ENCODE measurements at regions not wholly inside any gene's neighbourhood (a gene's known extent, or its start where the extent isn't known, plus 50 kb on each side); places are given as distances from the start of the nearest gene placed in this dataset.

- Mint-ChIP-seq H3K9me3 (no peaks in the 10 kb centered on the region), H3K36me3 (no peaks in the 10 kb centered on the region), H3K27me3 (ENCODE audit: low read depth) (no peaks in the 10 kb centered on the region), H3K4me1 (peaks cover 47% of the 10 kb centered on the region), H3K4me3 (no peak overlapping the region), H3K27ac (peak overlapping the region; percentile 25)
- no peak for DNase-seq (ENCODE audit: low spot score in 2 of 2, unreplicated experiment in 2 of 2)
- no peak for TF ChIP-seq CTCF (IDR thresholded peaks at IDR 0.05; ENCODE audit: unreplicated experiment)
Measured at GRCh38 chr13:72537782-72538181, 189.6 kb downstream of the MZT1 start.

- DNase-seq (ENCODE audit: low spot score in 2 of 2, unreplicated experiment in 2 of 2): no peak
- Mint-ChIP-seq H3K4me3 (no peak overlapping the region), H3K27me3 (ENCODE audit: low read depth) (no peaks in the 10 kb centered on the region), H3K9me3 (no peaks in the 10 kb centered on the region), H3K27ac (peak overlapping the region; percentile 52), H3K4me1 (peaks cover 45% of the 10 kb centered on the region), H3K36me3 (no peaks in the 10 kb centered on the region)
- no peak for TF ChIP-seq CTCF (IDR thresholded peaks at IDR 0.05; ENCODE audit: unreplicated experiment)
Measured at GRCh38 chr13:72537395-72537780, 190.0 kb downstream of the MZT1 start.

- Mint-ChIP-seq H3K27me3 (ENCODE audit: low read depth) (no peaks in the 10 kb centered on the region), H3K4me3 (no peak overlapping the region), H3K36me3 (no peaks in the 10 kb centered on the region), H3K9me3 (no peaks in the 10 kb centered on the region), H3K27ac (peak overlapping the region; percentile 52), H3K4me1 (peaks cover 40% of the 10 kb centered on the region)
- TF ChIP-seq CTCF (IDR thresholded peaks at IDR 0.05; ENCODE audit: unreplicated experiment): no peak
- no peak for DNase-seq (ENCODE audit: low spot score in 2 of 2, unreplicated experiment in 2 of 2)
Measured at GRCh38 chr13:72536714-72537394, 190.6 kb downstream of the MZT1 start.

- H3K36me3 Mint-ChIP-seq: no peaks in the 10 kb centered on the region
- no peak for DNase-seq (ENCODE audit: low spot score in 2 of 2, unreplicated experiment in 2 of 2)
- peaks cover 35% of the 10 kb centered on the region for H3K4me1 Mint-ChIP-seq
- no peak overlapping the region for H3K4me3 Mint-ChIP-seq
- H3K9me3 Mint-ChIP-seq: no peaks in the 10 kb centered on the region
- H3K27me3 Mint-ChIP-seq (ENCODE audit: low read depth): no peaks in the 10 kb centered on the region
- no peak for TF ChIP-seq CTCF (IDR thresholded peaks at IDR 0.05; ENCODE audit: unreplicated experiment)
- no peak overlapping the region for H3K27ac Mint-ChIP-seq
Measured at GRCh38 chr13:72534951-72535640, 192.3 kb downstream of the MZT1 start.

- TF ChIP-seq CTCF (IDR thresholded peaks at IDR 0.05; ENCODE audit: unreplicated experiment): no peak
- Mint-ChIP-seq H3K27ac (peak overlapping the region; percentile 43), H3K4me1 (peaks cover 38% of the 10 kb centered on the region), H3K36me3 (no peaks in the 10 kb centered on the region), H3K27me3 (ENCODE audit: low read depth) (no peaks in the 10 kb centered on the region), H3K4me3 (no peak overlapping the region), H3K9me3 (peaks cover 2% of the 10 kb centered on the region)
- no peak for DNase-seq (ENCODE audit: low spot score in 2 of 2, unreplicated experiment in 2 of 2)
Measured at GRCh38 chr13:72530471-72530870, 197.0 kb downstream of the MZT1 start.

All from mesothelial cell of epicardium (in vitro differentiated cells).